GM12864 (cell line): ENCODE measurements at regions not wholly inside any gene's neighbourhood (a gene's known extent, or its start where the extent isn't known, plus 50 kb on each side); places are given as distances from the start of the nearest gene placed in this dataset.

Source experiments
- DNase-seq: peaks from one replicate; pipeline ENCODE4 v3.0.0-alpha.2; 2011; ENCODE audit warnings: low read depth
- H3K4me3 ChIP-seq: 2 replicates; pipeline ENCODE4 v1.5.1; 2011; ENCODE audit warnings: mild to moderate bottlenecking, low read depth, low read length, control low read depth
- CTCF ChIP-seq: IDR thresholded peaks from 2 replicates; pipeline ENCODE4 v1.5.1; 2011; ENCODE audit warnings: low read depth, mild to moderate bottlenecking, moderate library complexity, low read length, control low read depth, inconsistent platforms; ENCODE audit errors: missing control alignments

- TF ChIP-seq CTCF = no peak
- DNase-seq = no peak
- no peak overlapping the region for H3K4me3 ChIP-seq
Measured at GRCh38 chr16:86988920-86989696, 328.1 kb downstream of the C16orf95 start.

GRCh38 chr16:86990451-86990850, 326.7 kb downstream of the C16orf95 start:
- TF ChIP-seq CTCF = no peak
- no peak for DNase-seq
- no peak overlapping the region for H3K4me3 ChIP-seq

GRCh38 chr16:86991679-86992078, 325.5 kb downstream of the C16orf95 start:
- DNase-seq = no peak

GRCh38 chr16:86992587-86992986, 324.6 kb downstream of the C16orf95 start:
- TF ChIP-seq CTCF = no peak
- H3K4me3 ChIP-seq = no peak overlapping the region
- no peak for DNase-seq

More at GRCh38 chr16:86991679-86992078, 325.5 kb downstream of the C16orf95 start:
- TF ChIP-seq CTCF = no peak
- H3K4me3 ChIP-seq = no peak overlapping the region

GRCh38 chr16:86993426-86994110, 323.6 kb downstream of the C16orf95 start:
- H3K4me3 ChIP-seq = no peak overlapping the region
- TF ChIP-seq CTCF = no peak
- DNase-seq = no peak

GRCh38 chr16:86994215-86994614, 323.0 kb downstream of the C16orf95 start:
- no peak for TF ChIP-seq CTCF
- H3K4me3 ChIP-seq = no peak overlapping the region
- no peak for DNase-seq
